GM23248 (cell line): ENCODE measurements at regions not wholly inside any gene's neighbourhood (a gene's known extent, or its start where the extent isn't known, plus 50 kb on each side); places are given as distances from the start of the nearest gene placed in this dataset.

Experiments
- DNase-seq: peaks from one replicate; pipeline ENCODE4 v3.0.0-alpha.2; 2015
- H2AFZ ChIP-seq: fragments of 200-600 bp; sonication (generic); 2 replicates; pipeline ENCODE4 v1.6.1; 2016; ENCODE audit warnings: antibody characterized with exemption
- H3F3A ChIP-seq: fragments of 200-600 bp; sonication (generic); 2 replicates; pipeline ENCODE4 v1.6.1; 2016; ENCODE audit warnings: mild to moderate bottlenecking, antibody characterized with exemption, mixed run types; ENCODE audit not compliant: insufficient read depth
- H3K27ac ChIP-seq: fragments of 200-600 bp; sonication (generic); 2 replicates; pipeline ENCODE4 v1.5.1; 2016; ENCODE audit warnings: mild to moderate bottlenecking
- H3K27me3 ChIP-seq: fragments of 200-600 bp; sonication (generic); replicated peaks from 2 replicates; pipeline ENCODE4 v1.6.1; 2016; ENCODE audit warnings: mild to moderate bottlenecking; ENCODE audit not compliant: insufficient read depth
- H3K36me3 ChIP-seq: fragments of 200-600 bp; sonication (generic); 2 replicates; pipeline ENCODE4 v1.6.1; 2016; ENCODE audit warnings: low read depth, mild to moderate bottlenecking
- H3K4me1 ChIP-seq: fragments of 200-600 bp; sonication (generic); 2 replicates; pipeline ENCODE4 v1.6.1; 2016; ENCODE audit warnings: mild to moderate bottlenecking; ENCODE audit not compliant: insufficient read depth
- H3K4me2 ChIP-seq: fragments of 200-600 bp; sonication (generic); one replicate; pipeline ENCODE4 v1.6.1; 2016; ENCODE audit warnings: mild to moderate bottlenecking; ENCODE audit not compliant: unreplicated experiment
- H3K4me3 ChIP-seq: fragments of 200-600 bp; sonication (generic); 2 replicates; pipeline ENCODE4 v1.5.1; 2016; ENCODE audit warnings: mild to moderate bottlenecking
- H3K79me2 ChIP-seq: fragments of 200-600 bp; sonication (generic); 2 replicates; pipeline ENCODE4 v1.6.1; 2016; ENCODE audit warnings: mild to moderate bottlenecking; ENCODE audit not compliant: insufficient read depth
- H3K9ac ChIP-seq: fragments of 200-600 bp; sonication (generic); 2 replicates; pipeline ENCODE4 v1.6.1; 2016; ENCODE audit warnings: mild to moderate bottlenecking
- H3K9me2 ChIP-seq: fragments of 200-600 bp; sonication (generic); 2 replicates; pipeline ENCODE4 v1.6.1; 2016; ENCODE audit warnings: mixed run types, mild to moderate bottlenecking, moderate library complexity; ENCODE audit not compliant: insufficient read depth
- H3K9me3 ChIP-seq: fragments of 200-600 bp; sonication (generic); one replicate; pipeline ENCODE4 v1.6.1; 2017; ENCODE audit warnings: low read depth
- H4K20me1 ChIP-seq: fragments of 200-600 bp; sonication (generic); 2 replicates; pipeline ENCODE4 v1.6.0; 2016; ENCODE audit not compliant: insufficient read depth
- EZH2 ChIP-seq: fragments of 200-600 bp; sonication (generic); IDR thresholded peaks from 2 replicates; pipeline ENCODE4 v1.6.1; 2018; ENCODE audit warnings: antibody characterized with exemption, mild to moderate bottlenecking; ENCODE audit not compliant: insufficient read depth, poor library complexity, severe bottlenecking
- EZH2phosphoT487 ChIP-seq: fragments of 200-600 bp; sonication (generic); IDR thresholded peaks from 2 replicates; pipeline ENCODE4 v1.6.1; 2018; ENCODE audit warnings: antibody characterized with exemption, moderate library complexity, mild to moderate bottlenecking, low read depth; ENCODE audit not compliant: insufficient read depth
- WGBS, 2 experiments: methylation state at CpG; one replicate each; pipeline ENCODE4 v1.1.6; 2015 to 2017; ENCODE audit warnings: low lambda C conversion rate in 2 of 2, low coverage in 1 of 2; ENCODE audit errors: missing lambda C conversion rate in 2 of 2; 5-methylcytosine and 5-hydroxymethylcytosine counted together
- in situ Hi-C: fragments of 300-500 bp; cut with MboI; formaldehyde crosslinking; loops from 2 replicates; pipeline ENCODE4 v1.15.0; 2020

DNA sequence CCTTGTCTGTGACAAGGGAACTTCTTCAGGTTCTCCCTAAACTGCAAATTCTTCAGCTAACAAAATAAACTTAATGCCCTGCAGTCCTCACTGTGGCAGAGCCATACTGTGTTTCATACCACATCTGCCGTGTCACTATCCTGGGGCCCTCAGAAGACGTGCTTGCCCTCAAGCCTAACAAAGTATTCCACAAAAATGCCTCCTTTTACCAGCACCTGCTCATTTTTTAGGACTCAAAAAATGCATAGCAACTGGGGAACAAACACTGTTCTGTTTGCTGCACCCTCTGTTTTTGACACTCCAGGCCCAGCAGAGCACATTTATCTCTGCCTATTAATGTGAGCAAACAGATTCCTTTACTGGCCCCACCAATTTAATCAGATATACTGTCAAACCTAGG is 270.7 kb upstream of the SSTR1 start:
- H4K20me1 ChIP-seq, result no peaks in the 10 kb centered on the region
- in situ Hi-C loops, result no loop called here

DNA sequence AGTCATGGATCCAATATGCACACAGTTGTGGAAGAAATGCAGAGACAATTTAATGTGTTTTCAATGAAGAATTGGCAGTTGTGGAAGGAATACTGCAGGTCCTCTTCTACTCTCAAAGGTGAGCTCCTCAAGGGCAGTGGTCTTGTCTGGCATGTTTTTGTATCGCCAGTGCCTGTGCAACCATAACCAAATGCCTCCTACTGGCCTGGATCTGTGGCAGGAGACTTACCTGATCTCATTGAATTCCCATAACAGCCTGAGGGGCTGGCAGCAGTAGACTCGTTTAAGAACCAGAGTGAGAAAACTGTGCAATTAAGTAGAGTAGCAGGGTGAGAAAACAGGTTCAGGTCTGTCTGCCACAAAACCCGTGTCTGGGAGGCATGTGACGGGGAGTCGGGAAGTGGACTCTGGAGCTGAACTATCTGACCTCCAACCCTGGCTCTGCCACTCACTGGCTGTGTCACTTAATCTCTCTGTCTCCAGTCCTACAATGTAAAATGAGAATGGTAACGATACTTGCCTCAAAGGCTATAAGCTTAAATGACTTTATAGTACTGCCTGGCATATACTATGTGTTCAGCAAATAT is 268.2 kb upstream of the SSTR1 start:
- H3K4me2 ChIP-seq, result no peak overlapping the region
- no peaks in the 10 kb centered on the region for H3K79me2 ChIP-seq
- no peaks in the 10 kb centered on the region for H4K20me1 ChIP-seq
- no peaks in the 10 kb centered on the region for H3K9me3 ChIP-seq
- no peak overlapping the region for H3K9ac ChIP-seq
- in situ Hi-C loops, result no loop called here
- H3K27ac ChIP-seq, result no peak overlapping the region
- no peaks in the 10 kb centered on the region for H3F3A ChIP-seq
- no peaks in the 10 kb centered on the region for H3K9me2 ChIP-seq
- H3K36me3 ChIP-seq, result no peaks in the 10 kb centered on the region
- no peaks in the 10 kb centered on the region for H3K4me1 ChIP-seq
- DNase-seq, result no peak
- H2AFZ ChIP-seq, result no peak overlapping the region
- WGBS, 2 experiments, result 72 to 88% methylated on average over 6 of the region's 6 CpGs
- no peaks in the 10 kb centered on the region for H3K27me3 ChIP-seq
- H3K4me3 ChIP-seq, result no peak overlapping the region
- no peak for TF ChIP-seq EZH2
- TF ChIP-seq EZH2phosphoT487, result no peak

More for the DNA sequence above, 270.7 kb upstream of the SSTR1 start:
- no peak for DNase-seq
- Histone ChIP-seq H2AFZ (no peak overlapping the region), H3K9me2 (no peaks in the 10 kb centered on the region), H3K4me2 (no peak overlapping the region), H3K36me3 (no peaks in the 10 kb centered on the region), H3K27me3 (no peaks in the 10 kb centered on the region), H3K9me3 (no peaks in the 10 kb centered on the region), H3K9ac (no peak overlapping the region), H3K4me3 (no peak overlapping the region), H3K27ac (no peak overlapping the region), H3K79me2 (no peaks in the 10 kb centered on the region), H3K4me1 (peaks cover 11% of the 10 kb centered on the region), H3F3A (peaks cover 10% of the 10 kb centered on the region)
- no peak for TF ChIP-seq EZH2phosphoT487
- no peak for TF ChIP-seq EZH2
- 66 to 69% methylated on average over 2 of the region's 2 CpGs for WGBS, 2 experiments

DNA sequence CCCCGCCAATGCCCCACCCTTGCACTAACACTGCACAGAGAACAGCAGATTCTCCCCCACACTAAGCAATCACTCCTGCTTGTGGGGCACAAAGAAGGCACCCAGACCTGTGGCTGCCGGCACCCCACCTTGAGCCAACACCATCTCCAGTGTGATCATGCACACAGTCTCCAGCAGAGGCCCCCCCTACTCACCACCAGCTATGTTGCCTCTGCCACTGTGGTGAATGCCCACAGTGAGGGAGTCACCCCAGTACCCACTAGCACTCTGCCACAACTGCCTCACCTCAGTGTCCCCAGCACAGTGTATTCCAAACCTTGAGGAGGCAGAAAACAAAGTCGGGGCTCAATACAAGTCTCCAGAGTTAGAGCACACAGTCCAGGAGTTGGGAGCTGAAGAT is 261.7 kb upstream of the SSTR1 start:
- H2AFZ ChIP-seq, result no peak overlapping the region
- no peak overlapping the region for H3K4me3 ChIP-seq
- no peaks in the 10 kb centered on the region for H3F3A ChIP-seq
- H3K27ac ChIP-seq, result no peak overlapping the region
- H3K4me1 ChIP-seq, result no peaks in the 10 kb centered on the region
- WGBS, 2 experiments, result 37 to 52% methylated on average over 3 of the region's 3 CpGs
- H3K9me3 ChIP-seq, result no peaks in the 10 kb centered on the region
- no peak overlapping the region for H3K9ac ChIP-seq
- no peaks in the 10 kb centered on the region for H3K9me2 ChIP-seq
- H3K27me3 ChIP-seq, result no peaks in the 10 kb centered on the region
- H3K79me2 ChIP-seq, result no peaks in the 10 kb centered on the region
- TF ChIP-seq EZH2phosphoT487, result no peak
- no peak for TF ChIP-seq EZH2
- no peak for DNase-seq
- H3K4me2 ChIP-seq, result no peak overlapping the region
- no peaks in the 10 kb centered on the region for H4K20me1 ChIP-seq
- H3K36me3 ChIP-seq, result no peaks in the 10 kb centered on the region
- in situ Hi-C loops, result no loop called here

DNA sequence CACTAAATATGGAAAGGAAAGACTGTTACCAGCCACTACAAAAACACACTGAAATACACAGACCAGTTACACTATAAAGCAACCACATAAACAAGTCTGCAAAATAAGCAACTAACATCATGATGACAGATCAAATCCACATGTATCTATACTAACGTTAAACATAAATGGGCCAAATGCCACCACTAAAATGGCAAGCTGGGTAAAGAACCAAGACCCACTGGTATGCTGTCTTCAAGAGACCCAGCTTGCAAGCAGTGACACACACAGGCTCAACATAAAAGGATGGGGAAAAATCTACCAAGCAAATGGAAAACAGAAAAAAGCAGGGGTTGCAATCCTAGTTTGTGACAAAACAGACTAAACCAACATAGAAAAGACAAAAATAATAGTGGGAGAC is 260.9 kb upstream of the SSTR1 start:
- in situ Hi-C loops, result no loop called here

DNA sequence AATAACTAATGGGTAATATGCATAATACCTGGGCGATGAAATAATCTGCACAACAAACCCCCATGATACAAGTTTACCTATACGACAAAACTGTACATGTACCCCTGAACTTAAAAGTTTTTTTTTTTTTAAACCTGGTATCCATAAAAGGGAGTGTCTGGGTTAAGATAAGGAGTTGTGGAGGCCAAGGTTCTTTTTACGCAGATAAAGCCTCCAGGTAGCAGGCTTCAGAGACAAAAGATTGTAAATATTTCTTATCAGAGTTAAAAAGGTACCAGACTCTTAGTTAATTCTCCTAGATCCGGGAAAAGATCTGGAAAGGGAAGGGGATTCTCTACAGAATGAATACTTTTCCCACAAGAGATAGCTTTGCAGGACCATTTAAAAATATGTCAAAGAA is 259.4 kb upstream of the SSTR1 start:
- Histone ChIP-seq H4K20me1 (no peaks in the 10 kb centered on the region), H3K9ac (no peak overlapping the region), H3K27me3 (no peaks in the 10 kb centered on the region), H3K4me2 (no peak overlapping the region), H3K4me3 (no peak overlapping the region), H2AFZ (no peak overlapping the region), H3F3A (no peaks in the 10 kb centered on the region), H3K36me3 (no peaks in the 10 kb centered on the region), H3K4me1 (no peaks in the 10 kb centered on the region), H3K9me2 (no peaks in the 10 kb centered on the region), H3K27ac (no peak overlapping the region), H3K9me3 (no peaks in the 10 kb centered on the region), H3K79me2 (no peaks in the 10 kb centered on the region)
- in situ Hi-C loops, result no loop called here
- TF ChIP-seq EZH2, result no peak
- 58 to 70% methylated on average over 4 of the region's 4 CpGs for WGBS, 2 experiments
- no peak for DNase-seq

More for the DNA sequence above, 260.9 kb upstream of the SSTR1 start:
- H3K4me1 ChIP-seq, result no peaks in the 10 kb centered on the region
- no peak overlapping the region for H2AFZ ChIP-seq
- H4K20me1 ChIP-seq, result no peaks in the 10 kb centered on the region
- no peak overlapping the region for H3K27ac ChIP-seq
- 19 to 21% methylated on average over 1 of the region's 1 CpG for WGBS, 2 experiments
- H3K9ac ChIP-seq, result no peak overlapping the region
- H3K36me3 ChIP-seq, result no peaks in the 10 kb centered on the region
- DNase-seq, result no peak
- H3K4me3 ChIP-seq, result no peak overlapping the region
- H3K27me3 ChIP-seq, result no peaks in the 10 kb centered on the region
- no peaks in the 10 kb centered on the region for H3K9me2 ChIP-seq
- H3K79me2 ChIP-seq, result no peaks in the 10 kb centered on the region
- no peaks in the 10 kb centered on the region for H3K9me3 ChIP-seq
- H3F3A ChIP-seq, result no peaks in the 10 kb centered on the region
- H3K4me2 ChIP-seq, result no peak overlapping the region
- TF ChIP-seq EZH2phosphoT487, result no peak
- no peak for TF ChIP-seq EZH2
